HG02571 (cell line): ENCODE measurements at regions not wholly inside any gene's neighbourhood (a gene's known extent, or its start where the extent isn't known, plus 50 kb on each side); places are given as distances from the start of the nearest gene placed in this dataset.

Experiments
- ATAC-seq: cut with Tn5 transposase; IDR thresholded peaks from one replicate; pipeline ENCODE4 v1.9.1; 2021; ENCODE audit warnings: mild to moderate bottlenecking, moderate library complexity; ENCODE audit not compliant: unreplicated experiment

- ATAC-seq = no peak
These were observed 52.5 kb upstream of the PITX2 start for GRCh38 chr4:110675426-110675825.

GRCh38 chr4:110676241-110676640 is 53.4 kb upstream of the PITX2 start:
- no peak for ATAC-seq

DNA sequence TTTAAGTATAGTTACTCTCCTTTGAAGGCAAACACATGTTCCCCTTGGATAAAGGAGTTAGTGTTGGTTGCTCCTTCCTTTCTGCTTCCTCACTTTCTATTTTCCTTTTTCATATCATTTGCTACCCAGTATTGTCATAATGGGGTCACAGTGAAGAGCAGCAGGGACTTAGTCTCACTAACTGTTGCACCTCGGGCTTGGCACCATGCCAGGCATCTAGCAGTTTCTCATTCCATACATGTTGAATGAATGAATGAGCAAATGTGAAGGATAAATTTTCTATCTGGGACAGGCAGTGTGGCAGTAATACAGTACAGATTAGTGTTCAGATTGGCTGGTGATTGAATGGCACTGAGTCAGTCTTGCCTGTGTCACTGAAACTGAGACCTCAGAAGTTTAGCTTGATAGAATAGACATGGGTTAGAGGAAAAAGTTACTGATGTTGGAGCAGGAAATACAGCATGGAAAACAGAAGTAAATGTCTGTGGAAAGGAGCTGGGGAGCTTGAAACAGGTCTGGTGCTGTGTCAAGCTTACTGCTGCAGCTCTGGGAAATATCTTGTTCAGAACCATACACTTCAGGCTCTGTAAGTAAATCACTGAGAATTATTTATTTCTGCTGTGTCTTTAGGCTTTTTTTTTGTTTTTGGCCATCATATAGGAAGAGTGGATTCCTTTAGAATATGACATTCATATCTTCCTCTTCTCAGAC is 55.8 kb upstream of the PITX2 start:
- ATAC-seq = no peak

GRCh38 chr4:110680265-110680664 is 57.4 kb upstream of the PITX2 start:
- no peak for ATAC-seq

- no peak for ATAC-seq
These were observed 58.5 kb upstream of the PITX2 start for GRCh38 chr4:110681381-110681780.

- ATAC-seq = no peak
These were observed 59.4 kb upstream of the PITX2 start for GRCh38 chr4:110682311-110682710.

- ATAC-seq = no peak
These were observed 60.7 kb upstream of the PITX2 start for GRCh38 chr4:110683601-110684000.

DNA sequence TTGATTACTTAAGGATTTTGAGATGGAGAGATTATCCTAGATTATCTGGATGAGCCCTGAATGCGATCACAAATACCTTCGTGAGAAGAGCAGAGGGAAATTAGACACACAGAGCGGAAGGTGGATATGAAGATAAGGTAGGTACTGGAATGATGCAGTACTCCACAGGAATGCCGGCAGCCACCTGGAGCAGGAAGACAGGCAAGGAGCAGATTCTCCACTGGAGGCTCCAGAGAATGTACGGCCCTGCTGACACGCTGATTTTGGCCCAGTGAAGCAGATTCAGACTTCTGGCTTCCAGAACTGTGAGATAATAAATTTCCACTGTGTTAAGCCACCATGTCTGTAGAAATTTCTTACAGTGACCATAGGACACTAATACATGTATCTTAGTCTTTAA is 79.4 kb upstream of the PITX2 start:
- ATAC-seq = no peak

GRCh38 chr4:110704748-110705439 is 82.0 kb upstream of the PITX2 start:
- no peak for ATAC-seq

DNA sequence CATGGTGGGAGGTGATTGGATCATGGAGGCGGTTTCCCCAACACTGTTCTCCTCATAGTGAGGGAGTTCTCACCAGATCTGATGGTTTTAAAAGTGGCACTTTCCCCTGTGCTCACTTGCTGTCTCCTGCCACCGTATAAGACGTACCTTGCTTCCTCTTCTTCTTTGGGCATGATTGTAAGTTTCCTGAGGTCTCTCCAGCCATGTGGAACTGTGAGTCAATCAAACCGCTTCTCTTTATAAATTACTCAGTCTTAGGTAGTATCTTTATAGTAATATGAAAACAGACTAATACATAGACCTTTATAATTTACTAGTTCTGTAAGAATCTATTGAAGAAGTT is 82.5 kb upstream of the PITX2 start:
- ATAC-seq = no peak

DNA sequence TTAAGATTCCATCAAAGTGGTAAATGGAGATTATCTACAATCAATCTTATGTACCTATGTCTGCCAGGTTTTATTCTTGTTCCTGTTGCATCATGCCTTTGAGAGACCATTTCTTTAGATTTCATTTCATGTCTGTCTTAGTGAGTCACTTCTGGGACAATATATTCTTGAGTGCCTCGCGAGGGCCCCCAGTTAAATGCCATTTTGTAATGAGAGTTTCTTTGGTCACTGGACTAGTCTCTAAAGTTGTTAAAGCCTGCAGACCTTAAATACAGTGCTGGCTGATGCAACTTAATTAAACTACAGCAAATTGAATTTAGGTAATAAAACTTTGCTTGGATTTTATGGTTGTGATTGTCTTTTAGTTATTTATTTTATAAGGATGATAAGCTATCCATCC is 87.2 kb upstream of the PITX2 start:
- no peak for ATAC-seq

GRCh38 chr4:110712486-110712885 is 89.6 kb upstream of the PITX2 start:
- ATAC-seq = no peak

DNA sequence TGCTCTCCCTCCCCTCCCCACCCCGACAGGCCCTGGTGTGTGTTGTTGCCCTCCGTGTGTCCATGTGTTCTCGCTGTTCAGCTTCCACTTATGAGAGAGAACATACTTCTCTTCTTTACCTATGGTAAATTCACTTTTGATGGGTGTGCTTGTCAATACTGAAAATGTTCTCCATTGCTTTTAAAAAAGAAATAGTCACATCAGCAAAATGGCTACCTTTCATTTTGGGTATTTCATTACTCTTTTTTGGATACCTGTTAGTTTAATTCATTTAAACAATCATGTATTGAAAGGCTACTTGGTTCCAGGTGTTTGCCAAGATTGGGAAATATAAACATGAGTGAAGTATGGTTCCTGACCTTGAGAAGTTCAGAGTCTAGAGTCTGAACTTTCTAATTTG is 107.4 kb upstream of the PITX2 start:
- ATAC-seq = no peak

GRCh38 chr4:110733901-110734300 is 111.0 kb upstream of the PITX2 start:
- ATAC-seq = no peak

- ATAC-seq = no peak
These were observed 112.8 kb upstream of the PITX2 start for GRCh38 chr4:110735686-110736085.

DNA sequence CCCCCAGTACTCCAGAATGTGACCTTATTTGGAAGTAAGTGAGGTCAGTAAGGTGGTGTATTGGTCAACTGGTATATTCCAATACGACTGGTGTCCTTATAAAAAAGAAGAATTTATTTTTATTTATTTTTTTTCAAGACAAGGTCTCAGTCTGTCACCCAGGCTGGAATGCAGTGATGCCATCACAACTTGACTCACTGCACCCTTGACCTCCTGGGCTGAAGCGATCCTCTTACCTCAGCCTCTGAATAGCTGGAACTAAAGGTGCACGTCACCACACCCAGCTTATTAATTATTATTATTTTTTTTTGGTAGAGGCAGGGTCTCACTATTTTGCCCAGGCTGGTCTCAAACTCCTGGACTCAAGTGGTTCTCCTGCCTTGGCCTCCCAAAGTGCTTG is 115.1 kb upstream of the PITX2 start:
- no peak for ATAC-seq

- no peak for ATAC-seq
These were observed 119.3 kb upstream of the PITX2 start for GRCh38 chr4:110742143-110742542.

DNA sequence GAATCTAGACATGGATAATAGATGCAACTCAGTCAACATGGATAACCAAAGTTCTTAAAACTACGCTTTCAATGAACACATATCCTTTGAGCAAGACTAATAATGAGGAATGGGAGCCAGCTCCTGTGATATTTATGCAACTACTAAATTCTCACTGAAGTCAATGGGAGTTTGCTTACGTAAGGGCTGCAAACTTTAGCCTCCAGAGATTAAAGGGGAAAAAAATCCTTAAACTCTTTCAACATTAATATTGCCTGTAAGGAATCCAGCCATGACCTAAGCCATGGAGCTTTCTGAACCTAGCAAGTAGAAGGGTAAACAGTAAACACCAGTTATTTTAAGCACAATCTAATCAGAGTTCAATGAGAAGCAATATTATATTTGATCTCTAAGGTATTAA is 125.2 kb upstream of the PITX2 start:
- ATAC-seq = no peak

DNA sequence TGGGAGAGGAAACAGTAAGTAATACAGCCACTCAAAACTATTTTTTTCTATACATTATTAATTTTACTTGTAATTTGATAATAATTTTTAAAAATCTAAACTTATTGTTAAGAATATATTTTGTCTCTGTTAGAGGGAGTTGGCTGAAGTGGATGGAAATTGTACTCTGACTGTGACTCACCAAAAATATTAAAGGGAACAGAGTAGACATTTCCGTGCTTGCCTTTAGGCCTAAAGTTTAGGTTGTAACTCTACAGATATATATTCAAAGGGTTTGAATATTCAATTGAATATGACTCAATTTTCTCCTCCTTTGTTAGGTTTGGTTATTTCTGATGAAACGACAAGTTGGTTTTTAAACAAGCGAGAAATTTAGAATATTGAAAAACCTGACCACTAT is 128.3 kb upstream of the PITX2 start:
- ATAC-seq = no peak

DNA sequence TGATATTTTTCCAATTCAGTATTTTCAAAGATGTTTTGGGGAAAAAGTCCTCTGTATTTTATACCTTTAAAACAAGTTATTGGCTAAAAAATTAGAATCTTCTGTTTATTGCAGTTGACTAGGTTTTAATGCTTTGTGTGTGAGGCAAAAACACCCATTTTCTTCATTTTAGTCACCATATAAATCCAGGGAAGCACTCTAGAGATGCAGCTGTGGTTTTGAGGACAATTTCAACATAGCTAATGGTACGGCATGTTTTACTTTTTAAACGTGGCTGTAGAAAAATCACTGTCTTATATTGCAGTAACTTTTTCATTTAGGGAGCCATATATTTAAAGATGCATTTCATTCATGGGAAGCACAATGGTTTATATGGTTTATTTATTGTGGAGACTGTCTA is 129.1 kb upstream of the PITX2 start:
- no peak for ATAC-seq

- no peak for ATAC-seq
These were observed 130.6 kb upstream of the PITX2 start for GRCh38 chr4:110753466-110753865.

DNA sequence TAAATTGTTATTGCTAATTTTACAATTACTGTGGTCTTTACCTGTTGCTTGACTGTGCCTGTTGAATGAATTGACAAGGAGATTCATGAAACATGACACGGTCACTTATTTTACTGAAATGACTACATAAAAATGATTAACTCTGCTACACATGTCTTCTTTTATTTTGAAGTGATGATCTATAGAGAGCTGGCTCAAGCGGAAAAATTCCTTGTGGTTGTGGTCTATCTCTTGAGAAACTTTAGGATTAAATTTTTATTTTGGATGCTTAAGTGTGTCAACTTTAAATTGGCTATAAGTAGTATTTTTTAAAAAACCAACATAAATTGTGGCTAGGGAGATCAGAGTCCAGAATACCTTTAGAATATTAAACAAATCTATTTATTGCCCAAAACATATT is 131.8 kb upstream of the PITX2 start:
- no peak for ATAC-seq

GRCh38 chr4:110769578-110769977 is 146.7 kb upstream of the PITX2 start:
- ATAC-seq = no peak
